Esophagus mucosa (tissue), 1 donor: ENCODE measurements at regions not wholly inside any gene's neighbourhood (a gene's known extent, or its start where the extent isn't known, plus 50 kb on each side); places are given as distances from the start of the nearest gene placed in this dataset.
"Not testable (repeated sequence)": the region's sequence is repeated elsewhere in the genome, so short reads cannot be mapped to it uniquely, and the experiment has no call there.

Experiments
- ATAC-seq: fragments of 200-7000 bp; cut with Tn5 transposase; one replicate; pipeline ENCODE4 v1.9.1; 2020
- donor health status: DM: yes; HTN: yes; CAD: no.

DNA sequence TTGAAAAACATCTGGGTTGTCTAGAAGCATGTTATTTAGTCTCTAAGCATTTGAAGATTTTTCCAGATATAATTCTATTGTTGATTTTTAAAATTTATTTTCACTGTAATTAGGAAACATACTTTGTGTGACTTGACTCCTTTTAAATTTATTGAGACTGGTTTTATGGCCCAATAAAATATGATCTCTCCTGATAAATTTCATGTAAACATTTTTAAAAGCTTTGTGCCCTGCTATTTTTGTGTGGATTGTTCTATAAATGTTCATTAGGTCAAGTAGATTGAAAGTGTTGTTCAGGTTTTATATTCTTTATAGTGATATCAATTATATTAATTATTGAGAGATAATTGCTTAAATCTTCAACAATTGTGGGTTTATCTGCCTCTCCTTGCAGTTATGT lies 105.4 kb downstream of the RFX6 start:
- no peak for ATAC-seq

DNA sequence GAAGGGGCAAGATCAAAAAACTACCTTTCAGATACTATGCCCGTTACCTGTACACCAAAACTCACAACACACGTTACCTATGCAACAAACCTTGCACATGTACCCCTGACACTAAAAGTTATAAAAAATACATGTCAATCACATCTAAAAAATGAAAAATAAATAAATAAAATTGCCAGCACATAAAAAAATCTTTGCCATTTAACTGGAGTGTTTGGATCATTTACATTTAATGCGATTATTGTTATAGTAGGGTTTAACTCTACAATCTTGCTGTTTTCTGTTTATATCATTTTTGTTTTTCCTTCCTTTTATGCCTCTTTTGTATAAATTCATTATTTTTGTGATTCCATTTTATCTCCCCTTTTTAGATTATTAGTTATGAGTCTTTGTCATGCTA lies 106.3 kb downstream of the RFX6 start:
- no peak for ATAC-seq

DNA sequence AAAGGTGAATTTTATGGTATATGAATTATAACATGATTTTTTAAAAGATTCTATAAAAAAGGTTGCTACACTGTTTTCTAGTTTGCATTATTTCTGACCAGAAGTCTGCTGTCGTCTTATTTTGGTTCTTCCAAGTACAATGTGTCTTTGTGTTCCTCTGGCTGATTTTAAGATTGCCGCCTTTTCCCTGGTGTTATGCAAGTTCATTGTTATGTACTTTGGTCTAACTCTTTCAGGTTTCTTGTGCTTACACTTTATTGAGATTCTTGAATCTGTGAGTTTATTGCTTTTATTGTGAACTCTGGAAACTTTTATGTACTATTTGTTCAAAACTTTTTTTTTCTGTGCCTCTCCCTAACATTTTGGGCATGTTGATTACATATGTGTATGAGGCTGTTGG lies 109.8 kb downstream of the RFX6 start:
- ATAC-seq = no peak

DNA sequence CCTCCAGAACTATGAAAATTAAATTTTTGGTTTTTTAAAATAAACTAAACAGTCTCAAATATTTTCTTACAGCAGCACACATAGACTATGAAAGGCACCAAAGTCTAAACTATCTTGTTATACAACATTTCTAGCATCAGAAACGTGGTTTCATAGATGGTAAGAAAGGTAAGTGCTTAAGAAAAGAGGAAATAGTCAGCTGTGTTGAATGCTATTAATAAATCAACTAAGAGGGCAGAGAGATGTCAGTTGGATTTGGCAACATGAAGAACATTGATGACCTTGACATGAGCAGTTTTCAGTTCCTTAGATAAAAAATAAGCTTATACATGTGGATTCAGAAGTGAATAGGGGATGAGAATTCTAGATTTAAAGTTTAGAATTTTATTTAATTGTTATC lies 113.6 kb downstream of the RFX6 start:
- no peak for ATAC-seq

DNA sequence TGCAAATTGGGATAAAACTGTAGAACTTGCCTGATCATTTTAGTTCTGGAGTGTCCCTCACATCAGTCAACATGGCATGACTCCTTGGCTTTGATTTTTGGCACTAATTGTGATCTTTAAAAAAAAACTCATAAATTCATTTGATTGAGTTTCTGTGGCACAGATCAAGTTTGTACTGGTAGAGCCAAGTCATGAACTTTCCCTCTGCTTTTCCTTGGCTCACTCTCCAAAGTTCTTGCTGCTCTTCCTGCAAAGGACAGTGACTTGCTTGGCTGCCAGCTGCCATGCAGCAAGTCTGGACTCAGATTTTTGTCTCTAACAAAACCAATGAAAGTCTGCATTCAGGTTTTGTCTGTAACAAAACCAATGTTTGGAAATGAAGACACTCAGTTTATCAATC lies 115.5 kb downstream of the RFX6 start:
- ATAC-seq = peak; percentile 52

DNA sequence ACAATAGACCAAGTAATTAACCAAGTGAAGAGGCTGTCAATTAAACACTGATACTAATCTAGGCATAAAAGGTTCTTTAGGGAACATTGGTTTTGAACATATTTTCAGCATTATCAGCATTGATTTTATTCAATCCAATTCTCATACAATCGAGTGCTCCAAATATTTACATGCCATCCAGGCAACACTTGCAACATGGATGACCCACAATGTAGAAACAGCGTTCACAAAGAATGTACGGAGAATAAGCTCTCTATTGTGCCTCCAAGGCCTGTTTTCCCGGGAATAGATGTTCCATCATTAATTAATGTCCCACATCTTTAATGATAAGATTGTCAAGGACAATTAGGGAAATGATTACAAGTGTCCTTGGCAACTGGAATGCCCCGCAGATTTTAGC lies 117.4 kb downstream of the RFX6 start:
- no peak for ATAC-seq

DNA sequence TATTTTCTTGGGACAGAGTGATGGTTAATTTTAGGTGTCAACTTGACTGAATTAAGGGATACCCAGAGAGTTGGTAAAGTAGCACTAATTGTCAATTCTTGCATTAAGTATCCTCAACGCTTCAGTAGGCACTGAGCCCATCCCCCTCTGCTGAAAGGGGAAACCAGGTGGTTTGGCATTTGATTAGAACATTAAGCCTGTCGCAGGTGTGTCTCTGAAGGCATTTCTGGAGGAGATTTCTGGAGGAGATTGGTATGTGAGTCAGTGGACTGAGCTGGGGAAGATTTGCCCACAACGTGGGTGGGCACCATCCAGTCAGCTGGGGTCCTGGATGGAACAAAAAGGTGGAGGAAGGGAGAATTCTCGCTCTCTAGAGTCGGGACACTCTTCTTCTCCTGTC lies 119.8 kb downstream of the RFX6 start:
- no peak for ATAC-seq

DNA sequence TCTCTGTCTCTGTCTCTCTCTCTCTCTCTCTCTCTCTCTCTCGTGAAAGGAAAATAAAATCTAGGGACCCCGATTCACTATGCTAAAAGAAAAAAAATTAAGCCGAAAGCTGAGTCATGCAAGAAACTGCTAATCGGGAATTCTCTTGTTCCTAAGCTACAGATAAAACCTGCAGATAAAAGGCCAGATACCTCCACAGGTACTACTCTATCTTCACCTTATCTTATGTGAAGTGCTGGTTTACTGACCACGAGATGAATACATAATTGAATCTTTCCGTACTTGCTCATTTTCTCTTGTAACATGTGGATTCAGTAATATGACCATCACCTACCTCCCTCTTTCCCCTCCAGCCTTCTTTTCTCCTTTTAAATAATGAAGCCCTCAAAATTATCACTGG lies 120.5 kb downstream of the RFX6 start:
- ATAC-seq = no peak

DNA sequence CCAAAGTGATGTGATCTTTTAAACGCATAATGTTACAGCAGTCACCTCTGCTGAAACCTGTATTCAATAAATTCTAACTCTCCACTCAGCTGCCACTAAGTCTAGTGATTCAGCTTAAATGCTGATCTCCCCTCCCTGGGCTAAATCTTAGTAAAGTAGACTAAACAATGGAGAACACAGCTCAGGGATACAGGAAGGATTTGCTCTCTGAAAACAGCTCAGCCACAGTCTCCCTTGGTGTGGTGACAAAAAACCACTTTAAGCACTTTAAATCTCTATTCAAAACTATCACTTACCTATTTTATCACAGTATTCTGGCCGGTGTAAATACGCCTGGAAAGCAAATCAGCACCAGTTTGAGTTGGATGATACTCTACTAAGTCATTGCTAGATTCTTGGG lies 130.6 kb downstream of the RFX6 start:
- ATAC-seq = no peak

DNA sequence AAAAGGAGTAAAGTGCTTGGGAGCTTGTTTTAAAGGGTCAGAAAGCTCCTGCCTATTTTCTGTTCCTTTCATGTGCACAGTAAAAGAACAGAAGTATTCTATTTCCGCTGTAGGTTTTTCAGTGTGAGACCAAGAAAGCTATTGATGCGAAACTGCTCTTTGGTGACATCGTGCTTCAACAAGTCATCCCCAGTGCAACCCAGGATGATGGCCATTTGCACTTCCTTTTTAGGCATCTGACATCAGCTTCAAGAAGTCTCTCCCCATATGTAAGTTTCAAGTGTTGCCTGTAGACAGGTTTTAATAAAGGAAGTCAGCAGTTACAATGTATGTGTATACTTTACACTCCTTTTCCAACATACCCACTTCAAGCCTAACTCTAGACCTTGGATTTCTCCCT lies 131.6 kb downstream of the RFX6 start:
- no peak for ATAC-seq

DNA sequence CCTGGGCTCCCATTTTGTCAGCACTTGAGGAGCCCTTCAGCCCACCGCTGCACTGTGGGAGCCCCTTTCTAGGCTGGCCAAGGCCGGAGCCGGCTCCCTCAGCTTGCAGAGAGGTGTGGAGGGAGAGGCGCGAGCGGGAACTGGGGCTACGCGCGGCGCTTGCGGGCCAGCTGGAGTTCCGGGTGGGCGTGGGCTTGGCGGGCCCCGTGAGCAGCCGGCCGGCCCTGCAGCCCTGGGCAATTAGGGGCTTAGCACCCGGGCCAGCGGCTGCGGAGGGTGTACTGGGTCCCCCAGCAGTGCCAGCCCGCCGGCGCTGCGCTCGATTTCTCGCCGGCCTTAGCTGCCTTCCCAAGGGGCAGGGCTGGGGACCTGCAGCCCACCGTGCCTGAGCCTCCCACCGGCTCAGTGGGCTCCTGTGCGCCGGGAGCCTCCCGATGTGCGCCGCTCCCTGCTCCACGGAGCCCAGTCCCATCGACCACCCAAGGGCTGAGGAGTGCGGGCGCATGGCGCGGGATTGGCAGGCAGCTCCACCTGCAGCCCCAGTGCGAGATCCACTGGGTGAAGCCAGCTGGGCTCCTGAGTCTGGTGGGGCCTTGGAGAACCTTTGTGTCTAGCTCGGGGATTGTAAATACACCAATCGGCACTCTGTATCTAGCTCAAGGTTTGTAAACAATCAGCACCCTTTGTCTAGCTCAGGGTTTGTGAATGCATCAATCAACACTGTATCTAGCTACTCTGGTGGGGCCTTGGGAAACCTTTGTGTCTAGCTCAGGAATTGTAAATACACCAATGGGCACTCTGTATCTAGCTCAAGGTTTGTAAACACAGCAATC lies 137.8 kb downstream of the RFX6 start:
- ATAC-seq = not testable (repeated sequence)

DNA sequence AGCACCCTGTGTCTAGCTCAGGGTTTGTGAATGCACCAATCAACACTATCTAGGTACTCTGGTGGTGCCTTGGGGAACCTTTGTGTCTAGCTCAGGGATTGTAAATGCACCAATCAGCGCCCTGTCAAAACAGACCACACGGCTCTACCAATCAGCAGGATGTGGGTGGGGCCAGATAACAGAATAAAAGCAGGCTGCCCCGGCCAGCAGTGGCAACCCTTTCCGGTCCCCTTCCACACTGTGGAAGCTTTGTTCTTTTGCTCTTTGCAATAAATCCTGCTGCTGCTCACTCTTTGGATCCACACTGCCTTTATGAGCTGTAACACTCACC lies 138.4 kb downstream of the RFX6 start:
- ATAC-seq = not testable (repeated sequence)

DNA sequence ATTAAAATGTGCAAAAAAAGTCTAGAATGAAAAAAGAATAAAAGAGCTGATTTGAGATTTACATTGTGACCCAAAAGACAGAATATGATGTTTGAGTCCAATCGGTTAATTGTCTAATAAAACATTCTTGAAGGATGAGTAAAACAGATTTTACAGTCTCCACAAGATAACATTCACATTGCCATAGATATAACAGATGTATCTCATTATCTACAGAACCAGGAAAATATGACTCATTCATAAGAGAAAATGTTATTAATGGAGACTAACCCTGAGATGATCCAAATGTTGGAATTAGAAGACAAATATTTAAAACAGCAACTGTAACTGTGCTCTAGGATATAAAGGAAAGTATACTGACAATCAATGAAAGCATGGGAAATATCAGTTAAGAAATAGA lies 141.7 kb downstream of the RFX6 start:
- no peak for ATAC-seq

DNA sequence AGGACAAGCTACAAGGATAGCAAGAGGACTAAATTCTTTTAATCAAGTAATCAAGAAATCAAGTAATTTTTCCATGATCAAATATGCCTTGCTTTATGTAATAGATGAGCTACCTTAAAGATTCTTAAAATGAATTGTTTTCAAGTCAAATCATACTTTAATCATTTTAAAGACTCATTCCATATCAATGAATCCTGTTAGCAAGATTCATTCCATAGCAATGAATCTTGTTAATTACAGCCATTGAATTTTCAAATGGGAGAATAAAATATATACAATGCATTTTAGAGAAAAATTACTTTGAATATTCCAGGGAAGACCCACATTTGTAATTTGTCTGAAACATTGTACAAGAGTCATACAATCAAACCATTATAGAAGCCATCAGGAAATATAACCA lies 145.7 kb downstream of the RFX6 start:
- no peak for ATAC-seq

DNA sequence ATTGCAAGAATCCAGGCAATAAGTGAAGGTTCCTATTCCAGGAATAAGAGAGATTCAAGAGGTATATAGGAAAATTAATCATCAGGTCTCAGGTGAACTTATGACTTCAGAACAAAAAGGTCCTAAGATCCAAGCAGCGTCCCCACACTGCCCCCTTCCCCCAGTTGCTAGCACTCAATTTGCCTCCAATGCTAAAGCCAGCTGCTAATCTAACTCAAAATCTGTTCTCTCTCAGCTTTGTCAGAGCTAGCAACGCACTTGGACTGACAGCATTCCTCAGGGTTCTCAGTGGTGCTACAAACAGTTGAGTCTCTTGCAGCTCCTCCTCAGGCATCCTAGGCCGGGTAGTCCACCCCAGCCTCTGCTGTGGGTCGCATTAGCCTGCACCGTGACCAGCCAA lies 148.3 kb downstream of the RFX6 start:
- no peak for ATAC-seq

DNA sequence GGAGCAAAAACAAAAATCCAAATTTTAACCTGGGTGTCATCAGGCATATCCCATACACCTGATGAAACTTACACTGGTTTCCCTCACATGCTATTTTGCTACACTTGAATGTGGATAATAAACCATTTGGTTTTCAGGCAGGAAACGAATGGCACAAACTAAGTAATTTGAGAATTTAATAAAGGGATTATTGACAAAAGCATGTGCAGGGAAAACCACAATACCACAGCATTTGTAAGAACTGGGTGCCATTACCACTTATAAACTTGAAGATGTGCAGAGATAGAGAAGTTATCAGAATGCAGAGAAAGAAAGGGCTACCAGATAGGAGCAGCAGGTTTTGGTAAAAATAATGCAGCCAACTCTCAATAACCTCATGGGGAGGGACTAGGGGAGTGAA lies 151.2 kb downstream of the RFX6 start:
- ATAC-seq = no peak

DNA sequence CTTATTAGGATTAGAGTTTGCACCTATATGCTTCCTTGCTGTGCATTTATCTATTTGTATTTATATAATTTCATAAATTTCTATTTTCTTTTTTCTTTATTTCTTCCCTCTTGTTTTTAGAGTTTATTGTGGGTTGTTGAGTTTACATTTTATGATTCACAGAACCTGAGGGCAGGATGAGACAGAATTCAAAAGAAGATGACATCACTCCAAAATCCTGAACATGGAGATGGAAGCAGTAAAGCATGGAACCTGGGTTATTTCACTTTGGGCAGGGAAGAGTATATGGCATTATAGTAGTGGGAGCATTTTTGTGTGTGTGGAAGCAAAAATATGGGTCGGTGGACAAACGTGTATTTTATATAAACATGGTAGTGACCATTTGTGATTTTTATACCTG lies 157.5 kb downstream of the RFX6 start:
- no peak for ATAC-seq

DNA sequence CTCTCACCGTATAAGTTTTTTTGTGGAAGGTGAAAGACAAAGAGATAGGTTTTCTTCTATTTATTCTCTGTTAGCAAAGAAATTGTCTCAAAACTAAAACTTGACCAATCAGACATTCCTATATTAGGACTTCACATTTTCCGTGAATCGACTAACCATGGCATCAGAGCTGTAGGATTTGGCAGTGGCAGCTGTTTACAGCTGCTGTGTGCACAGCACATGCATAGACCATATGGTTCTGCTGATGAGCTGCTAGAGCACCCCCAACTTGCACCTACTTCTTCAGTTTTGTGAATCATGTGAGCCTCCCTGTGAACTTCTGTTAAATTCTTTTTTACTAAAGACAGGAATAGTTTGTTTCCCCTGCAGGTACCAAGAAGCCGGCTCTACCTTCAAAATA lies 157.9 kb downstream of the RFX6 start:
- ATAC-seq = no peak

DNA sequence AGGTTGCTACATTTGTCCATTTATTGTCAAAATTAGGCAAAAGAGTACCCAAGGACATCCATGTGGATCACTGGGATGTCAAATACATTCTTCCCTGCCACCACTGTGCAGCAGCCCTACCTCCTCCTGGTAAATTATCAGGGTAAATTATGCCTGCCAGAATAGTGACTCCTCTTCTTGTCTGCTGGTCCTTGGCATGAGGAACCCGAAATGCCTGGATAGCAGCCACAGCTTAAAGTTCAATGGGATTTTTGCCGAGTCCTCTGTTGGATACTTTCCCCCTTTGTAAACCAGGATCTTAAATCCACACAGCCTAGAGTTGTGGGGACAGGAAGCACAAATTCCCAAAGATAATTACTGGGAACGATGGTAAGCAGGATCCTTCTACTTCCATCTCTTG lies 173.3 kb downstream of the RFX6 start:
- no peak for ATAC-seq

DNA sequence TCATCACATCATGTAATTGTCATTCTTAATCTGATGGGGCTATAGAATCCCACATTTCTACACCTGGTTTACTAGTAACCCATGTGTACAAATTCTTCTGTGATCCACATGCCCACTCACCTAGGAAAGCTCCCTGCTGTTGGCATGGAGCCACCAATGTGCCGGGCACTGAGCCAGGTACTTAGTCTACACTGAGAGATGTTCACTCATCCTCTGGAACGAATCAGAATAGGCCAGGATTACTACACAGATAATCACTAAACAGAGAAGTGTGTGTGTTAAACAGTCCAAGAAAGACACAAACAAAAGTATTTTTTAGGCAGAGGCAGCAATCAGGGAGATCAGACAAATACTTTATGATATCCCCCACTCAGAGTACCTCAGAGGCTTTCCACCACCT lies 193.2 kb upstream of the VGLL2 start:
- ATAC-seq = no peak

DNA sequence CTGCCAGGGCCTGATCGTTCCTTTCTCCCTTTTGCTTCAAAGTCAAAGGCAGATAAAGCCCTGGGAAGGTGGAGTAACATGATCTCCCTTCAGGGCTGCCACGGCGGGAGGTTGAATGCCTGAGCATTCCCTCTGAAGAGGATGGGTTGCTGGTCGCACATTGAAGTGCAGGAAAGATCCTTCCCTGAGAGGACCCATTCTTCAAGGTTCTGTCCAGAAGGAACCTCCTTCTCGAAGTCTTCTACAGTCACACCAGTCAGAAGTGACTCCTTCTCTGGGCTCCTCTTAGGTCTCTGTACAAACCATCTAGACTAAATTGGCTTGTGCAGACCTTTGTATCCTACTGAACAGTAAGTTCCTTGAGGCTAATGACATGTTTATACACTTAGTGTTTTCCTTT lies 192.6 kb upstream of the VGLL2 start:
- no peak for ATAC-seq

DNA sequence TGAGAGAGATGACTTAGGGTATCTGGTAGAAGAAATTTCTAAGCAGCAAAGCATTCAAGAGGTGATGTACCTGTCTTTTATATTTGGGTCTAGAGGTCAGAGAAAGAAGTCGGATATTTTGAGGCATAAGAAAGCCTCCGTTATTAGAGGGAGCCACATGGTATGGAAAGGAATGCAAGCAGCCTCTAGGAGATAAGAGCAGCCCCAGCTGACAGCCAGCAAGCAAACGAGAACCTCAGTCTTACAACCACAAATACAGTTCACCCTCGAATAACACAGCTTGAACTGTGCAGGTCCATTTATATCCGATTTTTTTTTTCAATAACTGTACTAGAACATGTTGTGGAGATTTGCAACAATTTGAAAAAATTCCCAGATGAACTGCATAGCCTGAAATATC lies 190.7 kb upstream of the VGLL2 start:
- ATAC-seq = no peak

DNA sequence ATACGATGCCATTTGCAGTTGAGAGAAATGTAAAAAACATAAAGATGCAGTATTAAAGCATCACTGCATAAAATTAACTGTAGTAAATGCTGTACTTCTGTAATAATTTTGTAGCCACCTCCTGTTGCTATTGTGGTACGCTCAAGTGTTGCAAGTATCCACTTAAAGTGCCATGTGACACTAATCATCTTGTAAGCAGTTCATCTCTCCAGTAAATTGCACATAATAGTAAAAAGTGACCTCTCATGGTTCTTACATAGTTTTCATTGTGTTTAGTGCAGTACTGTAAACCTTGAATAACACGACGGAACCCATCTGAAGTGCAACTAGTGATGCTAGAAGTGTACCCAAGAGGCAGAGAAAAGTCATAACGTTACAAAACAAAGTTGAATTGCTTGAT lies 190.1 kb upstream of the VGLL2 start:
- ATAC-seq = no peak

DNA sequence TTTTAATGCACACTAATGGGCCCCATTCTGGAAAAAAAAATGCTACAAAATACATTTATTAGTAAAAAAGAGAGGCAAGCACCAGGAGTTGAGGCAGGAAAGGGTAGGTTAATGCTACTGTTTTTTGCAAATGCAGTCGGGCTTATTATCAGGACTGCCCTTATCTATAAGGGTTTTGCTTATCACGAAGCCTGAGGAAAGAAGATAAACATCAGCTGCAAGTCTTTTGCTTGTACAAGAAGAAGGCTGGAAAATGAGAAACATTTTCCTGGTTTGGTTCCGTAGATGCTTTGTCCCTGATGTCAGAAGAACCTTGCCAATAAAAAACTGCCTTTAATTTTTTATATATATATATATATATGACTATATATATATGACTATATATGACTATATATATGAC lies 189.3 kb upstream of the VGLL2 start:
- ATAC-seq = no peak

DNA sequence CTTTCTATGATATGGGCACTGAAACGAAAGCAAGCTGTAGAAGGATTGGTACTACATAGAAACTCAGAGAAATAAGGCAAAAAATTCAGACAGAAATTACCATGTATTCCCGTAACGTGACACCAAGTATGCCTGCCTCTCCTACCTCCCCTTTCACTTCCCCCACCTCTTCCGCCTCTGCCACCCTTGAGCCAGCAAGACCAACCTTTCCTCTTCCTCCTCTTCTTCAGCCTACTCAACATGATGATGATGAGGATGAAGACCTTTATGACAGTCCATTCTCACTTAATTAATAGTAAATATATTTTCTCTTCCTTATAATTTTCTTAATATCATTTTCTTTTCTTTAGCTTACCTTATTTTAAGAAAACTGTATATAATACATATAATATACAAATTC lies 188.1 kb upstream of the VGLL2 start:
- no peak for ATAC-seq
